Immature natural killer cell (primary cell): ENCODE measurements at regions not wholly inside any gene's neighbourhood (a gene's known extent, or its start where the extent isn't known, plus 50 kb on each side); places are given as distances from the start of the nearest gene placed in this dataset.

Experiments
- DNase-seq, 3 donors: peaks; one replicate each; pipeline ENCODE4 v3.0.0; 2022; ENCODE audit warnings: mixed read lengths in 1 of 3
- H3K27ac Mint-ChIP-seq, 6 donors: one replicate each; pipeline ENCODE4 v1.8.0; 2020; ENCODE audit warnings: mixed read lengths in 6 of 6, mild to moderate bottlenecking in 5 of 6, inconsistent platforms in 4 of 6, moderate library complexity in 3 of 6
- H3K27me3 Mint-ChIP-seq, 3 donors: one replicate each; pipeline ENCODE4 v1.8.0; 2020 to 2021; ENCODE audit warnings: low read depth in 3 of 3, mild to moderate bottlenecking in 3 of 3, mixed read lengths in 3 of 3, moderate library complexity in 3 of 3, inconsistent platforms in 1 of 3
- H3K36me3 Mint-ChIP-seq, 3 donors: one replicate each; pipeline ENCODE4 v1.8.0; 2020; ENCODE audit warnings: mixed read lengths in 3 of 3, inconsistent platforms in 2 of 3, mild to moderate bottlenecking in 2 of 3
- H3K4me1 Mint-ChIP-seq, 2 donors: one replicate each; pipeline ENCODE4 v1.8.0; 2020; ENCODE audit warnings: inconsistent platforms in 2 of 2, mild to moderate bottlenecking in 2 of 2, mixed read lengths in 2 of 2, moderate library complexity in 1 of 2
- H3K4me3 Mint-ChIP-seq, 5 donors: one replicate each; pipeline ENCODE4 v1.8.0; 2020; ENCODE audit warnings: mild to moderate bottlenecking in 5 of 5, mixed read lengths in 5 of 5, inconsistent platforms in 3 of 5, moderate library complexity in 3 of 5
- H3K9me3 Mint-ChIP-seq, 6 donors: one replicate each; pipeline ENCODE4 v1.8.0; 2020; ENCODE audit warnings: mild to moderate bottlenecking in 6 of 6, mixed read lengths in 6 of 6, inconsistent platforms in 4 of 6, moderate library complexity in 3 of 6

DNA sequence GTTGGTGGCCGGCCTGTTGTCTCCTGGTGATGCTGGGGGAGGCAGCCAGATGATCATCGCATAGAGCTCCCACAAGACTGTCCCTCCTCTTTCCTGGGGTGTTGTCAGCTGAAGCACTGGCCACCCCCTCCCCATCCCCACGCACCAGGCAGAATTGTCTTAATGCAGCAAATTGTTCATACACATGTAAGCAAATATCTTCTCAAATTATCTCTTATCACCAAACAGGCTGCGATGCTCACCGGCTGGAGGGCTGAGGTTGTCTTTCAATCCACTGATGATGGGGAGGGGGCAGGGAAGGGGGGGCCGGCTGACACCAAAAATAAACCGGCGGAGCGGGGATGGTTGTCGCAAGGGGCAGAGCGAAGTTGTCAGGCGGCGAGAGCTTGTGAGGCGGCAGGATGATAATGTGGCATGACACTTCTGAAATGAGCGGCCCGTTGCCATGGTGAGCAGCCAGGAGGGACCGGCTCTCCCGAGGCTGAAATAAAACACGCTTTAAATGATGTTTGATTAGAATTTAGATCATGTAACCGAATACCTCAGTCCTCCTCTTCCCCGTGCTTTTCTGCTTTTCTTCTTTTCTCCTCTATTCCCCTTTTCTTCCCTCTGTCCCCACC is 59.8 kb downstream of the MRM1 start:
- peaks cover 10 to 18% (median 15%) of the 10 kb centered on the region in 3 donors for H3K27me3 Mint-ChIP-seq
- no peak overlapping the region for H3K4me3 Mint-ChIP-seq
- H3K36me3 Mint-ChIP-seq = peaks cover 0 to 3% (median 0%) of the 10 kb centered on the region in 3 donors
- H3K4me1 Mint-ChIP-seq = peaks cover 11% of the 10 kb centered on the region in 2 donors
- no peak for DNase-seq
- H3K27ac Mint-ChIP-seq = no peak overlapping the region
- no peaks in the 10 kb centered on the region for H3K9me3 Mint-ChIP-seq

GRCh38 chr17:36661688-36662087 is 60.3 kb downstream of the MRM1 start:
- Mint-ChIP-seq H3K27ac (no peak overlapping the region), H3K4me1 (peaks cover 8 to 9% of the 10 kb centered on the region in 2 donors), H3K4me3 (no peak overlapping the region), H3K27me3 (peaks cover 10 to 14% (median 13%) of the 10 kb centered on the region in 3 donors), H3K36me3 (peaks cover 0 to under 1% (median 0%) of the 10 kb centered on the region in 3 donors), H3K9me3 (no peaks in the 10 kb centered on the region)
- no peak for DNase-seq

- no peak overlapping the region for H3K27ac Mint-ChIP-seq
- no peaks in the 10 kb centered on the region for H3K4me1 Mint-ChIP-seq
- H3K27me3 Mint-ChIP-seq = peaks cover 4 to 8% (median 6%) of the 10 kb centered on the region in 3 donors
- H3K4me3 Mint-ChIP-seq = no peak overlapping the region
- DNase-seq = no peak
- no peaks in the 10 kb centered on the region for H3K36me3 Mint-ChIP-seq
- peaks cover 0 to 3% (median 0%) of the 10 kb centered on the region in 6 donors for H3K9me3 Mint-ChIP-seq
Observed at GRCh38 chr17:36665417-36665816, 64.0 kb downstream of the MRM1 start.

DNA sequence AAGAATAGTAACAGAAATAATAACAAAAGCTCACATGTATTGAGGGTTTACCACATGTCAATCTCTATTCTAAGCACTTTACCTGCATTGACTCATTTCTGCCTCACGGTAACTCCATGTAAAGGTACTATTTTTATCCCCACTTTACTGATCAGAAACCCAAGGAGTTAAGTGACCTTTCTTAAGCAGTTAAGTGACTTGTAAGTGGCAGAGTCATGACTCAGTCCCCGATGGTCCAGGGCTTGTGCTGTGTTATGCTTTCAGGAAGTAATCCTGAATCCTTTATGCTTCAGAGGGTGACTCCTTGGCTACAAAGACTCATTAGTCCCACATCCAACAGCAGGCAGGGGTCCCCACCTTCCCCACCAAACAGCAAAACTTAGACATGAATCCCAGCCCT is 66.5 kb downstream of the MRM1 start:
- H3K27ac Mint-ChIP-seq = no peak overlapping the region
- H3K4me1 Mint-ChIP-seq = peaks cover 0 to 3% of the 10 kb centered on the region in 2 donors
- DNase-seq = no peak
- no peaks in the 10 kb centered on the region for H3K36me3 Mint-ChIP-seq
- no peak overlapping the region for H3K4me3 Mint-ChIP-seq
- H3K27me3 Mint-ChIP-seq = peaks cover 3 to 6% (median 6%) of the 10 kb centered on the region in 3 donors
- peaks cover 0 to 3% (median 0%) of the 10 kb centered on the region in 6 donors for H3K9me3 Mint-ChIP-seq

GRCh38 chr17:36668824-36669223 is 67.4 kb downstream of the MRM1 start:
- Mint-ChIP-seq H3K4me3 (no peak overlapping the region), H3K27ac (no peak overlapping the region), H3K27me3 (peaks cover 3 to 6% (median 6%) of the 10 kb centered on the region in 3 donors), H3K4me1 (peaks cover under 1 to 8% of the 10 kb centered on the region in 2 donors), H3K36me3 (no peaks in the 10 kb centered on the region), H3K9me3 (peaks cover 0 to 3% (median 0%) of the 10 kb centered on the region in 6 donors)
- no peak for DNase-seq

DNA sequence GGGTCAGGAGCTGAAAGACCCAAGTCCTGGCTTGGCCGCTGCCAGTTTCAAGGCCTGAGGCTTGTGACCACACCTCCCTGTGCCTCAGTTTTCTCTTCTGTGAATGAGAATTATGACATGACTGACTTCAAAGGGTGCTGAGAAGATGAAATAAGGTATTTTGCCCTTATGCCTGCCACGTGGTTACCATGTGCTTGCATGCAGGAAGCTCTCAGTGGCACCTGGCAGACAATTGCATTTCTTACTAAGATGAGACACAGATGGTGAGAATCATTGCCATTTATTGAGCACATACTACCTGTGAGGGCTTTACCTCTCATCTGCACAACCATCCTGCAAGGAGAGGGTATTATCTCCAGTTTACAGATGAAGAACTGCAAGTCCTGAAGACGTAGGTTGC is 69.8 kb downstream of the MRM1 start:
- DNase-seq = no peak
- Mint-ChIP-seq H3K9me3 (peaks cover 0 to 3% (median 0%) of the 10 kb centered on the region in 6 donors), H3K36me3 (no peaks in the 10 kb centered on the region)

GRCh38 chr17:36672403-36672918 is 71.1 kb downstream of the MRM1 start:
- Mint-ChIP-seq H3K36me3 (no peaks in the 10 kb centered on the region), H3K9me3 (peaks cover 0 to 3% (median 0%) of the 10 kb centered on the region in 6 donors), H3K4me3 (no peak overlapping the region), H3K27ac (no peak overlapping the region), H3K27me3 (peaks cover 0 to 3% (median 2%) of the 10 kb centered on the region in 3 donors), H3K4me1 (peaks cover 25 to 38% of the 10 kb centered on the region in 2 donors)
- DNase-seq = no peak

More for the DNA sequence above, 69.8 kb downstream of the MRM1 start:
- no peak overlapping the region for H3K4me3 Mint-ChIP-seq
- peaks cover 0 to 2% (median 2%) of the 10 kb centered on the region in 3 donors for H3K27me3 Mint-ChIP-seq
- peaks cover 24 to 32% of the 10 kb centered on the region in 2 donors for H3K4me1 Mint-ChIP-seq
- H3K27ac Mint-ChIP-seq = no peak overlapping the region

DNA sequence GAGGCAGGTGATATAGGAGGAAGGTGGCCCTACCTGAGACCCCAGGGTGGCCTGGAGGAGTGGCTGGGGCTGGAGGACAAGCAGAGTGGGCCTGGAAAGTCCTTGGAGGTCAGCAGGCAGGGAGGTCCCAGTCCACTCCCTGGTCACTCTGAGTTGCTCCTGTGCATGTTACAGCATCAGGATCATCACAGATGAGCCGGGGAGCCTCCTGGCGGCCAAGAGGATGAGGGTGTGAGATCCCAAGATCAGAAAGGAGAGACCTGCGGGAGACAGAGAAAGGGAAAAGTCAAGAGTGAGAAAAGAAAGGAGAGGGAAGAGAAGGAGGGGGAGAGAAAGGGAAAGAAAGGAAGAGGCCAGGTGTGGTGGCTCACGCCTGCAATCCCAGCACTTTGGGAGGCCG is 71.7 kb downstream of the MRM1 start:
- DNase-seq = no peak
- Mint-ChIP-seq H3K36me3 (no peaks in the 10 kb centered on the region), H3K27ac (peak overlapping the region in 1 of 6 donors; percentile 77), H3K9me3 (peaks cover 0 to 3% (median 0%) of the 10 kb centered on the region in 6 donors), H3K27me3 (peaks cover 0 to 3% (median 2%) of the 10 kb centered on the region in 3 donors), H3K4me3 (no peak overlapping the region), H3K4me1 (peaks cover 25 to 38% of the 10 kb centered on the region in 2 donors)

- no peak for DNase-seq
- peaks cover 25 to 38% of the 10 kb centered on the region in 2 donors for H3K4me1 Mint-ChIP-seq
- no peaks in the 10 kb centered on the region for H3K36me3 Mint-ChIP-seq
- peaks cover 0 to 3% (median 0%) of the 10 kb centered on the region in 6 donors for H3K9me3 Mint-ChIP-seq
- peaks cover 0 to 3% (median 2%) of the 10 kb centered on the region in 3 donors for H3K27me3 Mint-ChIP-seq
- peak overlapping the region in 1 of 5 donors; percentile 10 for H3K4me3 Mint-ChIP-seq
- peak overlapping the region in 5 of 6 donors; percentile 40 to 84 (median 72) for H3K27ac Mint-ChIP-seq
Observed at GRCh38 chr17:36673637-36674277, 72.4 kb downstream of the MRM1 start.

- DNase-seq = peak in 1 of 3 donors; percentile 14
- Mint-ChIP-seq H3K36me3 (no peaks in the 10 kb centered on the region), H3K27me3 (peaks cover 0 to 3% (median 2%) of the 10 kb centered on the region in 3 donors), H3K4me1 (peaks cover 25 to 38% of the 10 kb centered on the region in 2 donors), H3K4me3 (no peak overlapping the region), H3K27ac (peak overlapping the region in 4 of 6 donors; percentile 56 to 84 (median 72)), H3K9me3 (peaks cover 0 to 3% (median 0%) of the 10 kb centered on the region in 6 donors)
Observed at GRCh38 chr17:36674278-36674650, 72.9 kb downstream of the MRM1 start.

DNA sequence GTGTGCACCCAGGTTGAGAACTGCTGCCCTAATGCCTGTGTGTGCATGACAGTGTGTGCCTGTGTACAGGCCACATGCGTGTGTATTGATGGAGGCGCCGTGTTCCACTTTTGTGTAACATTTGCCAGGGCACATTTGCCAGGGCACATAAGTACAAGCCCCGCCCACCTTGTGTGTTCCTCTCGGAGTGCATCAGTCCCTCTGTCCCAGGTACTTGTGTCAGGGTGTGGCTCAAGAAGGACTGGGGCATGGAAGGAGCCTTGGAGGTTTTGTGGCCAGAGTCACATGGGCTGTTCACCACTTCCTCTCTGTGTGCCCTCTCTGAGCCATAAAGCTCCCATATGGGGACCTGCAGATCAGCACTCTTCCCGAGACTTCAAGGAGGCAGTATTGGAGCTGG is 73.9 kb downstream of the MRM1 start:
- Mint-ChIP-seq H3K4me3 (peak overlapping the region; percentile 20 to 78 (median 69)), H3K36me3 (no peaks in the 10 kb centered on the region), H3K4me1 (peaks cover 25 to 38% of the 10 kb centered on the region in 2 donors), H3K27me3 (peaks cover 0 to 3% (median 2%) of the 10 kb centered on the region in 3 donors), H3K9me3 (no peaks in the 10 kb centered on the region), H3K27ac (peak overlapping the region in 5 of 6 donors; percentile 0 to 82 (median 74))
- DNase-seq = peak; percentile 1 to 12 (median 12)

DNA sequence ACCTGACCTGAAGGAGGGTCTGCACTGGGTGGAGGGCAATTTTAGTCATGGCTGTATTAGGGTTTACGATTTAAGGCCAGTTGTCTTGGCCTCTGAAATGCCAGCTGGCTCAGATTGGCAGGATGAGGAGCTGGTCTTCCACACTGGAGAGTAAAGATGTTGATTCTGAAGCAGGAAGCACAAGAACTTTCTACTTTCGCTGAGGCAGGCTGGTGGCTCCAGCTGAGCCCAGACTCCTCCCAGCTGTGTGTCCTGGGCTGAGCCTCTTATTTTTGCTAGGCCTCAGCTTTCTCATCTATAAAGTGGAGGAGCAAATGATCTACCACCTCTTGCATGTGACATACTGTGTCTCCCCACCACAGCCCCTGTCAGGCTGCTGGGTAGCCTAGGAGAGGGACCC is 74.4 kb downstream of the MRM1 start:
- no peak for DNase-seq
- Mint-ChIP-seq H3K27me3 (peaks cover 0 to 1% (median 0%) of the 10 kb centered on the region in 3 donors), H3K9me3 (no peaks in the 10 kb centered on the region), H3K36me3 (no peaks in the 10 kb centered on the region), H3K27ac (peak overlapping the region; percentile 0 to 82 (median 76)), H3K4me3 (peak overlapping the region; percentile 20 to 78 (median 69)), H3K4me1 (peaks cover 25 to 38% of the 10 kb centered on the region in 2 donors)

DNA sequence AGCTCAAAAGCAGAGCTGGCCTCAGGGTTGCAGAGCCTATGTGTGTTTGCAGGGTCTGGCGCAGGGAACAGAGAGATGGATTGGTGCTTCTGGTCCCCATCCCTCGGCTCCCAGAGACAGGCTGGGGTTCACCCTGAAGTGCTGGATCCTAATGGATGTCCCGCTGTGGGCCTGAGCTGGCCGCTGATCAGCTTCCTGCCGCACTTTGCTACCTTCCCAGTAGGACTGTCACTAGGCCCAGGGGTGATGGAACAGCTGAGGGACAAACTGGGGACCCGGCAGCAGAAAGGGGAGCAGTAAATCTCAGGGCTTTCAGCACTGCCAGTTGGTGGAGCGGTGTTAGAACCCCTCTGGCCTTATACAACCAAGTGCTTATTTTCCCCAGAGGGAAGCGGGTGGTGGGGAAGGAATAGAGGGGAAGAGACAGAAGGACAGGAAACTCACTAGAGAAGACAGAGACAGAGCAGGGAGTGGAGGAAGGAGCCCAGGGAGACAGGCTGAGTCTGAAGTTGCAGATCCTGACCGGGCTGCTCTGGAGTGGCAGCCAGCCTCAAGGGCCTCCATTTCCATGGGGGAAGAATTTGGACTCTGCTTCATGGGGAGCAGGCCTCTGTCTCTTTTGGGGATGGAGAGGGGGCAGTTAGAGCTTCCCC is 78.6 kb downstream of the MRM1 start:
- Mint-ChIP-seq H3K27ac (peak overlapping the region in 1 of 6 donors; percentile 51), H3K4me1 (peaks cover 13 to 18% of the 10 kb centered on the region in 2 donors)

More for the DNA sequence above, 78.6 kb downstream of the MRM1 start:
- no peak for DNase-seq
- Mint-ChIP-seq H3K9me3 (no peaks in the 10 kb centered on the region), H3K4me3 (no peak overlapping the region), H3K36me3 (no peaks in the 10 kb centered on the region), H3K27me3 (peaks cover under 1 to 2% (median 1%) of the 10 kb centered on the region in 3 donors)
